Lower leg skin (tissue), 3 donors: ENCODE measurements at regions not wholly inside any gene's neighbourhood (a gene's known extent, or its start where the extent isn't known, plus 50 kb on each side); places are given as distances from the start of the nearest gene placed in this dataset.

Source experiments
- CTCF ChIP-seq, 3 donors: fragments of 450-650 bp; IDR thresholded peaks; one replicate each; pipeline ENCODE4 v1.5.1; 2016; ENCODE audit warnings: antibody characterized with exemption in 3 of 3, mild to moderate bottlenecking in 3 of 3, moderate library complexity in 2 of 3
- POLR2A ChIP-seq, 2 donors: fragments of 450-650 bp; IDR thresholded peaks; one replicate each; pipeline ENCODE4 v1.6.1; 2016 to 2017; ENCODE audit warnings: antibody characterized with exemption in 2 of 2, mild to moderate bottlenecking in 1 of 2, moderate library complexity in 1 of 2

DNA sequence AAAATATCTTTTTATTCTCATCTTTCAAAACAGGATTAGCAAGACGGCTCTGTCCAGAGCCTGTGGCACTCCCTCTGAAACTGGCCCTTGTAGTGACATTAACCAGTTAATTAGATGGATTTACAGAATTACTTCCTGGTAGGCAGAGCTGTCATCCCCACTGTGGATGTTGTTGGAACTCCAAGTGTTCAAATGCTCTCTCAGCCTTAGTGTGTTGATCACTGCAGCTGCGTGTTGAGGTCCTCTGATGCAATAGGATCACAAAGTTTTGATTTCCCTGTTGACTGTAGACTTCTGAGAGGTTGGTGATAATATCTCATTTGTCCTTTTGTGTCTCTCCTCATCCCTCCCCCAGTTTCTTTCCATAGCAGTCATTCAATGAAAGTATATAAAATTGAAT is 117.3 kb upstream of the CDK6 start:
- no peak for TF ChIP-seq POLR2A (IDR thresholded peaks at IDR 0.05)
- no peak for TF ChIP-seq CTCF (IDR thresholded peaks at IDR 0.05)
